GM12878 (cell line): ENCODE measurements at regions not wholly inside any gene's neighbourhood (a gene's known extent, or its start where the extent isn't known, plus 50 kb on each side); places are given as distances from the start of the nearest gene placed in this dataset.

Experiments used
- ATAC-seq: fragments of 200-7000 bp; cut with Tn5 transposase; 3 replicates; pipeline ENCODE4 v1.9.1; 2020; ENCODE audit warnings: mild to moderate bottlenecking, moderate library complexity
- BruUV-seq: library from RNA; stranded (reverse); fragments of 400-500 nt; replicated peaks from 2 replicates; lab custom pipeline; 2021; lab: Mats Ljungman, UMichigan
- CTCF ChIA-PET: fragments of 300-600 bp; sonication (Branson Sonifier 250); formaldehyde crosslinking; extraction: SDS; loops from one replicate; lab custom pipeline; 2021; ENCODE audit warnings: inconsistent platforms; lab: Yijun Ruan, JAX
- POLR2A ChIA-PET: fragments of 350-600 bp; formaldehyde crosslinking; extraction: SDS; loops from one replicate; lab custom pipeline; 2021; ENCODE audit warnings: inconsistent platforms; lab: Charles Lee
- RAD21 ChIA-PET: fragments of 300-600 bp; sonication (Branson Sonifier 250); formaldehyde crosslinking; loops from one replicate; lab custom pipeline; 2023; ENCODE audit warnings: antibody characterized with exemption; ENCODE audit not compliant: unreplicated experiment; lab: Charles Lee
- SMC1A ChIA-PET: fragments of 300-600 bp; sonication (Branson Sonifier 250); formaldehyde crosslinking; loops from one replicate; lab custom pipeline; 2023; ENCODE audit not compliant: unreplicated experiment, uncharacterized antibody; lab: Charles Lee
- DNase-seq: peaks from one replicate; pipeline ENCODE4 v3.0.0-alpha.2; 2011; ENCODE audit warnings: low read depth, low spot score
- FAIRE-seq: peaks from 3 replicates; lab custom pipeline; 2011; peaks lifted over from hg19 to GRCh38; lab: Jason Lieb, UNC
- H2AFZ ChIP-seq: 2 replicates; pipeline ENCODE4 v1.6.0; 2011; ENCODE audit warnings: low read depth, low read length, control low read depth; ENCODE audit not compliant: control insufficient read depth
- H3K27ac ChIP-seq: 2 replicates; pipeline ENCODE4 v1.5.1; 2011; ENCODE audit warnings: control low read depth; ENCODE audit not compliant: control insufficient read depth, insufficient read depth
- H3K27me3 ChIP-seq, 2 experiments: replicated peaks in 1 of 2; 2 replicates each; pipeline versions ENCODE4 v1.6.0 to v1.6.1; 2011; ENCODE audit warnings: low read length in 1 of 2; ENCODE audit not compliant: control insufficient read depth in 2 of 2, insufficient read depth in 2 of 2
- H3K36me3 ChIP-seq, 2 experiments: 2 replicates each; pipeline ENCODE4 v1.5.1; 2011; ENCODE audit warnings: low read length in 1 of 2; ENCODE audit not compliant: control insufficient read depth in 2 of 2, insufficient read depth in 2 of 2
- H3K4me1 ChIP-seq: 2 replicates; pipeline ENCODE4 v1.6.1; 2011; ENCODE audit warnings: mild to moderate bottlenecking, low read length, moderate library complexity, mixed read lengths; ENCODE audit not compliant: control insufficient read depth, insufficient read depth
- H3K4me2 ChIP-seq: 2 replicates; pipeline ENCODE4 v1.6.0; 2011; ENCODE audit warnings: control low read depth; ENCODE audit not compliant: control insufficient read depth, insufficient read depth
- H3K4me3 ChIP-seq: fragments of 200-600 bp; sonication (generic); 2 replicates; pipeline ENCODE4 v1.5.1; 2016
- H3K79me2 ChIP-seq: 2 replicates; pipeline ENCODE4 v1.6.0; 2011; ENCODE audit warnings: low read length; ENCODE audit not compliant: control insufficient read depth, insufficient read depth
- H3K9ac ChIP-seq: 2 replicates; pipeline ENCODE4 v1.8.0; 2011; ENCODE audit warnings: low read length, control low read depth, mixed read lengths; ENCODE audit not compliant: control insufficient read depth, insufficient read depth
- H3K9me3 ChIP-seq: replicated peaks from 3 replicates; pipeline ENCODE4 v1.5.1; 2011; ENCODE audit warnings: mild to moderate bottlenecking, low read length; ENCODE audit not compliant: control insufficient read depth, insufficient read depth
- H4K20me1 ChIP-seq: 2 replicates; pipeline ENCODE4 v1.6.0; 2011; ENCODE audit not compliant: control insufficient read depth, insufficient read depth
- ATF7 ChIP-seq: fragments of 450-650 bp; IDR thresholded peaks from 2 replicates; pipeline ENCODE4 v1.6.1; 2016; ENCODE audit warnings: low read depth, mild to moderate bottlenecking
- CHD1 ChIP-seq: IDR thresholded peaks from 2 replicates; pipeline ENCODE4 v1.6.1; 2012; ENCODE audit warnings: low read depth, low read length, improper control_type of control experiment
- CREB1 ChIP-seq: IDR thresholded peaks from 2 replicates; pipeline ENCODE4 v1.6.1; 2012; ENCODE audit warnings: low read depth, mild to moderate bottlenecking, inconsistent platforms
- DPF2 ChIP-seq: fragments of 450-650 bp; IDR thresholded peaks from 2 replicates; pipeline ENCODE4 v1.6.1; 2017; ENCODE audit warnings: mild to moderate bottlenecking
- E2F4 ChIP-seq: IDR thresholded peaks from 2 replicates; pipeline ENCODE4 v1.6.1; 2012; ENCODE audit warnings: low read depth, low read length, improper control_type of control experiment
- MTA3 ChIP-seq: IDR thresholded peaks from 2 replicates; pipeline ENCODE4 v1.6.1; 2012; ENCODE audit warnings: low read length, inconsistent platforms, borderline replicate concordance
- MXI1 ChIP-seq: fragments of 150-350 bp; IDR thresholded peaks from 2 replicates; pipeline ENCODE4 v1.6.1; 2011; ENCODE audit warnings: low read depth, mild to moderate bottlenecking, inconsistent platforms, low read length, improper control_type of control experiment
- NR2C2 ChIP-seq: IDR thresholded peaks from 2 replicates; pipeline ENCODE4 v1.6.1; 2011; ENCODE audit warnings: borderline replicate concordance, low read depth; ENCODE audit not compliant: control insufficient read depth, insufficient read length
- POLR2AphosphoS2 ChIP-seq: IDR thresholded peaks from 2 replicates; pipeline ENCODE4 v1.6.1; 2011; ENCODE audit warnings: low read depth, mild to moderate bottlenecking, low read length, improper control_type of control experiment, moderate library complexity
- POU2F2 ChIP-seq: IDR thresholded peaks from 3 replicates; pipeline ENCODE4 v1.6.1; 2011; ENCODE audit warnings: low read depth, mild to moderate bottlenecking, low read length, borderline replicate concordance
- SIX5 ChIP-seq: IDR thresholded peaks from 2 replicates; pipeline ENCODE4 v1.6.1; 2011; ENCODE audit warnings: mild to moderate bottlenecking, low read depth, low read length, moderate library complexity; ENCODE audit not compliant: severe bottlenecking
- SMARCA5 ChIP-seq: fragments of 450-650 bp; IDR thresholded peaks from 2 replicates; pipeline ENCODE4 v1.6.1; 2017; ENCODE audit warnings: mild to moderate bottlenecking
- SPI1 ChIP-seq: IDR thresholded peaks from 2 replicates; pipeline ENCODE4 v1.6.1; 2011; ENCODE audit warnings: low read depth, mild to moderate bottlenecking, low read length, moderate library complexity, borderline replicate concordance; ENCODE audit not compliant: insufficient read depth
- SREBF1 ChIP-seq: IDR thresholded peaks from 2 replicates; pipeline ENCODE4 v1.6.1; 2012; ENCODE audit warnings: mild to moderate bottlenecking, low read length
- STAT1 ChIP-seq: fragments of 450-650 bp; conservative IDR thresholded peaks from 2 replicates; pipeline ENCODE4 v1.6.1; 2014; ENCODE audit warnings: antibody characterized with exemption, mild to moderate bottlenecking
- STAT3 ChIP-seq: IDR thresholded peaks from 2 replicates; pipeline ENCODE4 v1.6.1; 2011; ENCODE audit warnings: low read depth, low read length, improper control_type of control experiment
- ZBTB40 ChIP-seq: fragments of 450-650 bp; IDR thresholded peaks from 2 replicates; pipeline ENCODE4 v1.6.1; 2016; ENCODE audit warnings: mild to moderate bottlenecking, moderate library complexity, borderline replicate concordance
- ZNF592 ChIP-seq: fragments of 450-650 bp; IDR thresholded peaks from 2 replicates; pipeline ENCODE4 v1.6.1; 2017; ENCODE audit warnings: mild to moderate bottlenecking, moderate library complexity
- WGBS: methylation state at CpG from one replicate; pipeline ENCODE4 v1.1.6; 2016; ENCODE audit warnings: low lambda C conversion rate; ENCODE audit not compliant: insufficient replicate concordance, insufficient coverage; ENCODE audit errors: missing lambda C conversion rate; 5-methylcytosine and 5-hydroxymethylcytosine counted together
- in situ Hi-C: fragments of 300-500 bp; cut with MboI; formaldehyde crosslinking; loops from 9 replicates; pipeline ENCODE4 v1.14.3; 2018; ENCODE audit warnings: mixed read lengths
- intact Hi-C: fragments of 100-400 bp; cut with micrococcal nuclease; formaldehyde crosslinking; loops from one replicate; pipeline ENCODE4 v1.14.2; 2022; ENCODE audit not compliant: unreplicated experiment

- SMC1A ChIA-PET, result interaction anchor here (0.7 to 1.1 kb wide), 2 partner anchors 25 to 1661 kb away, joined by 3 read pairs; no protein-coding TSS in a partner anchor
- ATAC-seq, result no peak
- WGBS, result 54% methylated on average over 2 of the region's 2 CpGs
- TF ChIP-seq CHD1 (no peak), SMARCA5 (no peak), ZBTB40 (no peak), E2F4 (no peak), POLR2AphosphoS2 (no peak), CREB1 (no peak), MTA3 (no peak), ATF7 (no peak), MXI1 (no peak), STAT3 (no peak), POU2F2 (no peak), STAT1 (no peak), DPF2 (no peak), SPI1 (no peak), SIX5 (no peak), SREBF1 (no peak), ZNF592 (no peak), NR2C2 (no peak)
These were observed 244.1 kb upstream of the TNC start for GRCh38 chr9:115362101-115362500.

More at GRCh38 chr9:115362101-115362500, 244.1 kb upstream of the TNC start:
- H3K9me3 ChIP-seq, result no peaks in the 10 kb centered on the region
- H3K79me2 ChIP-seq, result no peaks in the 10 kb centered on the region
- no peaks in the 10 kb centered on the region for H4K20me1 ChIP-seq
- POLR2A ChIA-PET, result no interaction called here
- no peak overlapping the region for H2AFZ ChIP-seq
- in situ Hi-C loops (no loop called here), intact Hi-C loops (no loop called here)
- H3K4me3 ChIP-seq, result no peak overlapping the region
- no peak overlapping the region for H3K27ac ChIP-seq
- H3K36me3 ChIP-seq, result no peaks in the 10 kb centered on the region
- H3K4me2 ChIP-seq, result no peak overlapping the region
- no peaks in the 10 kb centered on the region for H3K4me1 ChIP-seq
- CTCF ChIA-PET, result interaction anchor here (0.9 kb wide), 1 partner anchor 15 kb away, joined by 3 read pairs; no protein-coding TSS in a partner anchor
- FAIRE-seq (no peak), DNase-seq (no peak)
- BruUV-seq, result no TSS peak
- RAD21 ChIA-PET, result no interaction called here
- no peaks in the 10 kb centered on the region for H3K27me3 ChIP-seq
- H3K9ac ChIP-seq, result no peak overlapping the region
